Loucy (cell line): ENCODE measurements at regions not wholly inside any gene's neighbourhood (a gene's known extent, or its start where the extent isn't known, plus 50 kb on each side); places are given as distances from the start of the nearest gene placed in this dataset.

Experiments
- CTCF ChIP-seq: fragments of 200-600 bp; sonication (generic); conservative IDR thresholded peaks from 2 replicates; pipeline ENCODE4 v1.5.1; 2014; ENCODE audit warnings: mild to moderate bottlenecking, antibody characterized with exemption, low read length
- EZH2phosphoT487 ChIP-seq: fragments of 200-600 bp; IDR thresholded peaks from 2 replicates; pipeline ENCODE4 v1.6.1; 2018; ENCODE audit warnings: antibody characterized with exemption, mild to moderate bottlenecking, moderate library complexity, borderline replicate concordance

DNA sequence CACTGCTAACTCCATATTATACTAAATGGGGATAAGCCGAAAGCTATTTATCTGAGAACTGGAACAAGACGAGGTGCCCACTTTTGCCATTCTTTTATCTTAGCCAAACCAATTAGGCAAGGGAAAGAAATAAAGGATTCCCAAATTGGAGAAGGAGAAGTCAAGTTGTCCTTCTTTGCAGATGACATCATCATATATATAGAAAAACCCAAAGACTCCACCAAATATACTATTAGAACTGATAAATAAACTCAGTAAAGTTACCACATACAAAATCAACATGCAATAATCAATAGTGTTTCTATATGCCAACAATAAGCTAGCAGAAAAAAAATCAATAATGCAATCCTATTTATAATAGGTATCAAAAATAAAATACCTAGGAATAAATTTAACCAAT, 570.3 kb upstream of the EPHA7 start:
- TF ChIP-seq CTCF = no peak
- TF ChIP-seq EZH2phosphoT487 = no peak
